GM19043 (cell line): ENCODE measurements at regions not wholly inside any gene's neighbourhood (a gene's known extent, or its start where the extent isn't known, plus 50 kb on each side); places are given as distances from the start of the nearest gene placed in this dataset.

Source experiments
- ATAC-seq: cut with Tn5 transposase; IDR thresholded peaks from one replicate; pipeline ENCODE4 v1.9.1; 2021; ENCODE audit warnings: low read depth; ENCODE audit not compliant: unreplicated experiment

- no peak for ATAC-seq
Observed at GRCh38 chr19:28037186-28037585, 1175.8 kb downstream of the UQCRFS1 start.

GRCh38 chr19:28036486-28036885 is 1176.5 kb downstream of the UQCRFS1 start:
- no peak for ATAC-seq

- ATAC-seq, result no peak
Observed at GRCh38 chr19:28034936-28035335, 1178.0 kb downstream of the UQCRFS1 start.

GRCh38 chr19:28028881-28029444 is 1184.0 kb downstream of the UQCRFS1 start:
- no peak for ATAC-seq

- ATAC-seq, result no peak
Observed at GRCh38 chr19:28027116-28027515, 1185.8 kb downstream of the UQCRFS1 start.

DNA sequence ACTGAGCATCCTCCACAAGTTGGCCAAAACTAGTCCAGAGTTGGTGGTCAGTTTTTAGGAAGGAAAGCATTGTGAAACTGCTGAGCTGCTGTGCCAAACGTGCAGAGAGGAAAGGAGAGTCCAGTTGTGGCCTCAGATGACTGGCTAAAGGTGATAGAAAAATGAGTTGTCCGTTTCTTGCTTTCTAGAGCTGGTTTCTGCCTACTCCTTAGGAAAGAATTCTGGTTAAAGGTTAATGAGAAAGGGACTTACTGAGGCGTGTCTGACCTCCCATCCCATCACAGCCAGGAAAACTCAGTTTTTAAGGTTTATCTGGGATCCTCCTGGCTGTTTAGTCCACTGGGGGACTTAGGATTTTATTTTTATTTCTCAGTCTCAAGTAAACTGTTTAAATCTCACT is 1186.3 kb downstream of the UQCRFS1 start:
- no peak for ATAC-seq

GRCh38 chr19:28024920-28025319 is 1188.0 kb downstream of the UQCRFS1 start:
- no peak for ATAC-seq

DNA sequence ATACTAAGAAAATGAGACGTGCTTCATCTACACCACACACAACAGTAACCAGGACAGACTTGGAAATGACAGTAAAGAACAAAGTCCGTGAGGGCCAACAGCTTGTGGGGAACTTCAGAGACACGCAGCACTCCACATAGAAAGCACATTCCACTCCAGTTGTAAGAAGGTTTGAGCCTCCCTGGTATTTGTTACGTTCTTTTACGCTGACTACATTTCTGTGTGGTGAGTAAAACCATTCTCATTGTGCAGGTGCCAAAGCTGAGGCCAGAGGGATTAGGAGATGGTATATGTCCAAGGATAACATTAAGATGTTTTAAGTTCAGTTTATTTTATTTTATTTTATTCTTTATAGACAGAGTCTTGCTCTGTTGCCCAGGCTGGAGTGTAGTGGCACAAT is 1189.9 kb downstream of the UQCRFS1 start:
- ATAC-seq, result no peak

DNA sequence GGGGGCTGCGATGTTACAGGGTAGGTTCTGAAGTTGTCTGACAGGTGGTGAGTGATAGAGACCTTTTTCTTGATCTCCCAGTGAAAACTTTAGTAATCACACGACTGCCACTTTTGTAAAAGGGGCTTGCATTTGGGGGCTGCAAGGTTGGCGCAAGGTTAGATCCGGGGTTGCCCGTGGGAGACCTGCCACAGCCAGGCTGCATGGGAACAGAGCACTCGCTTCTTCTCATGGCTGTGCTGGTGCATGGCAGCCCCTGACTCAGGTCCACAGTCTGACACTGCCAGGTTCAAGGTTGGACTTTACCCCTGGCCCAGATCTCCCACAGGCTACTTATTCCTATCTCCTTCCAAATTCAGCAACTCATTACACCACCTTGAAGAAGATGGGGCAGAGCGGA is 1190.4 kb downstream of the UQCRFS1 start:
- ATAC-seq, result no peak

DNA sequence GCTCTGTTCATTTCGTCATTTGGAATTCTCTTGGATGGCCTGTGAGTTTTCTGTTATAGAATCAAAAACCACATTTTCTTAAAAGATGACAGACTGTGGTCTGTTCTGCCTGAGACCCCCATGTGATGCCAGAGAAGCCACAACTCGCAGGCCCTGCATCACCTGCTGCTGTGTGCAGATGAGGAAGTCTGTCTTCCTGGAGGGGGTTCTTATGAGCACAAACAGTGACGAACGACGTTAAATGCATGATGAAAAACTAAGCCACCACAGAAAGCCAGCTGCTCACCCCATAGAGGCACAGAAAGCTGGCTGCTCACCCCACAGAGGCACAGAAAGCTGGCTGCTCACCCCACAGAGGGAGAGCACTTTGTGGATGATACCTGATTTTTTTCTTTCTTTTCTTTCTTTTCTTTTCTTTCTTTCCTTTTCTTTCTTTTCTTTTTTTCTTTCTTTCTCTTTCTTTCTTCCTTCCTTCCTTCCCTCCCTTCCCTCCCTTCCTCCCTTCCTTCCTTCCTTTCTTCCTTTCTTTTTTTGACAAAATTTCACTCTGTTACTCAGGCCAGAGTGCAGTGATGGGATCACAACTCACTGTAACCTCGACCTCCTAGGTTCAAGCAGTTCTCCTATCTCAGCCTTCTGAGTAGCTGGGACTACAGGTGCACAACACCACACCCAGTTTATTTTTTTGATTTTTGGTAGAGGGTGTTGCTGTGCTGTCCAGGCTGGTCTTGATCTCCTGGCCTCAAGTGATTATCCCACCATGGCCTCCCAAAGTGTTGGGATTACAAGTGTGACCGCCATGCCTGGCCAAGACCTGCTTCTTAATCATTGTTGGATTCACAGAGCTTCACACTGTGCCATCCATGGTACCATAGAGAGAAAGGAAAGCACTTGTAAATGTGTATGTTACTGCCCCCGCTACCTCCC is 1191.4 kb downstream of the UQCRFS1 start:
- no peak for ATAC-seq

- no peak for ATAC-seq
Observed at GRCh38 chr19:28020619-28021258, 1192.2 kb downstream of the UQCRFS1 start.

GRCh38 chr19:28019901-28020300 is 1193.0 kb downstream of the UQCRFS1 start:
- ATAC-seq, result no peak

- ATAC-seq, result no peak
Observed at GRCh38 chr19:28019371-28019770, 1193.6 kb downstream of the UQCRFS1 start.

- no peak for ATAC-seq
Observed at GRCh38 chr19:28018499-28018898, 1194.5 kb downstream of the UQCRFS1 start.

- ATAC-seq, result no peak
Observed at GRCh38 chr19:28014615-28015405, 1198.1 kb downstream of the UQCRFS1 start.

DNA sequence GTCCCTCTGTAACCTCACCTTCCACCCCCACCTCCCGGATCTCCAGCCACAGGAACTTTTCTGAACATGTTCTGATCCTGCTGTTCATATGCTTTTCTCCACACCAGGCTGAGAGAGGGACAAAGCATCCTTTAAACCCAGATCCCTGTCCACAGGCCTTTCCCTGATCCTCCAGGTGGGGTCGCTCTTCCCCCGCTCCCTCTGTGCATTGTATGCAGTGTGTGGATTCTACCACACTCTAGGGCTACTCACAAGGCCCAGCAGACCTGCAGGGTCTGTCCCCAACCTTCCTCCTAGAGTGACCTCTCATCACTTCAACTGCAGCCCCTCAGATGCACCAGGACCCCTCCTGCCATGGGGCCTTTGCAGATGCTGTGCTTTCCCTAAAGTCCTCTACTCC is 1200.6 kb downstream of the UQCRFS1 start:
- no peak for ATAC-seq

GRCh38 chr19:28010656-28011055 is 1202.3 kb downstream of the UQCRFS1 start:
- ATAC-seq, result no peak

DNA sequence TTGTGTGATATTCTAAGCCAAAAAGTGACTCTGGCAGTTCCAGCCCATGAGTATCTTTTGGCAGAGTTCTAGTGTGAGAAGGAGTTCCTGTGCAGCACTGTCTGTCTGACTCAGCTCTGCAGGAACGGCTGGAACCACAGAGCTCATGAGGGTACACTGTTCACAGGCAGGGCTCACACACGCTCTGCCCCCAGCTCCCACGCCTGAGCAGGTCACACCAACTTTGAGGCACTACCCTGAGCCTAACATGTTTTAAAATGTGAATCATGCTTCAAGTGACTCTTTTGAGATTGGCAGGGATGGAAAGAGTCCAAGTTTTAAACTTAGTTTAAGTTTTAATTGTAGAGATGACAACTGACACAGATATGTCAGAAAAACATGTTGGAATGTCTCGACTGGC is 1203.3 kb downstream of the UQCRFS1 start:
- ATAC-seq, result no peak

GRCh38 chr19:28008695-28009094 is 1204.3 kb downstream of the UQCRFS1 start:
- ATAC-seq, result no peak

DNA sequence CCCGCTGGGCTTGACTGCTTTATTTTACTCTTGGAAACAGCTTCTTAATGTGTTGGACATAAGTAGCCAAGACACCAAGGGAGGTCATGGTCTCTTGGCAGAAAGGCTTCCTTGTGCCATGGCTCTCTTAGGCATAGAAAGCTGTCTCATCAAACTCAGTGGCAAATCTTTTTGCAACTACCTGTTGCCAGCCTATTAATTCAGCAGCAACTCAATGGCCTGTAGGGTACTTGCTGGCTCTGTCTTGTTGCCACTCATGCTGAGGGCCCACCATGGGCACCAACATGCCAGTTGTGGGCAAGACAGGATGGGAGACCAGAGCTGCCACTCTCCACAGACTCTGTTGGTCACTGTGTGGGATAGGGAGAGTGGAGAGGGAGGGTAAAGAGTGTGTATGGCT is 1209.4 kb downstream of the UQCRFS1 start:
- ATAC-seq, result no peak

DNA sequence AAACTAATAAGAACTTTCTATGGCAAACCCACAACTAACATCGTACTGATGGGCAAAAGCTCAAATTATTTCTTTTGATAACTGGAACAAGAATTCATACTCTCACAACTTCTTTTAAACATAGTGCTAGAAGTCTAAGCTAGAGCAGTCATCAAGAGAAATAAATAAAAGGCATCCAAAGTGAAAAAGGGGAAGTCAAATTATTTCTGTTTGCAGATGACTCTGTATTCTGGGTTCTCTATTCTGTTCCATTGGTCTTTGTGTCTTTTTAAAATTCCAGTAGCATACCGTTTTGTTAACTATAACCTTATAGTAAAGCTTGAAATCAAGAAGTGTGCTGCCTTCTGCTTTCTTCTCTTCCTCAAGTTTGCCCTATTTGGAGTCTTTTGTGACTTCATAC is 1215.9 kb downstream of the UQCRFS1 start:
- no peak for ATAC-seq
